Glutamatergic neuron (in vitro differentiated cells): ENCODE measurements at regions not wholly inside any gene's neighbourhood (a gene's known extent, or its start where the extent isn't known, plus 50 kb on each side); places are given as distances from the start of the nearest gene placed in this dataset. TPM values are rescaled to one million over a fixed set of nuclear protein-coding genes. Genes with fewer than 3 reads are reported as not detected.

Experiments
- DNase-seq: peaks from one replicate; pipeline ENCODE4 v3.0.0; 2022
- H3K27ac Mint-ChIP-seq: one replicate; pipeline ENCODE4 v1.8.0; 2020; ENCODE audit warnings: mild to moderate bottlenecking, mixed read lengths, inconsistent platforms; ENCODE audit not compliant: unreplicated experiment
- H3K27me3 Mint-ChIP-seq: one replicate; pipeline ENCODE4 v1.8.0; 2020; ENCODE audit warnings: mild to moderate bottlenecking, moderate library complexity, mixed read lengths, inconsistent platforms; ENCODE audit not compliant: unreplicated experiment
- H3K36me3 Mint-ChIP-seq: one replicate; pipeline ENCODE4 v1.8.0; 2020; ENCODE audit warnings: mild to moderate bottlenecking, mixed read lengths, inconsistent platforms; ENCODE audit not compliant: unreplicated experiment
- H3K4me1 Mint-ChIP-seq: one replicate; pipeline ENCODE4 v1.8.0; 2020; ENCODE audit warnings: mild to moderate bottlenecking, low read depth, mixed read lengths, inconsistent platforms; ENCODE audit not compliant: unreplicated experiment
- H3K4me3 Mint-ChIP-seq: one replicate; pipeline ENCODE4 v1.8.0; 2020; ENCODE audit warnings: mild to moderate bottlenecking, mixed read lengths, inconsistent platforms; ENCODE audit not compliant: unreplicated experiment
- H3K9me3 Mint-ChIP-seq: one replicate; pipeline ENCODE4 v1.8.0; 2020; ENCODE audit warnings: mild to moderate bottlenecking, moderate library complexity, mixed read lengths, inconsistent platforms; ENCODE audit not compliant: unreplicated experiment
- microRNA-seq: library from miRNA; unstranded; fragments of <30 nt; microRNA quantifications from one replicate; pipeline ENCODE4, GENCODE V29; 2020; ENCODE audit not compliant: unreplicated experiment
- TF ChIP-seq, protein P1 (sequence below): fragments of 200-600 bp; sonication (generic); IDR thresholded peaks from one replicate; pipeline ENCODE4 v1.5.0; 2021; ENCODE audit not compliant: partially characterized antibody, unreplicated experiment

DNA sequence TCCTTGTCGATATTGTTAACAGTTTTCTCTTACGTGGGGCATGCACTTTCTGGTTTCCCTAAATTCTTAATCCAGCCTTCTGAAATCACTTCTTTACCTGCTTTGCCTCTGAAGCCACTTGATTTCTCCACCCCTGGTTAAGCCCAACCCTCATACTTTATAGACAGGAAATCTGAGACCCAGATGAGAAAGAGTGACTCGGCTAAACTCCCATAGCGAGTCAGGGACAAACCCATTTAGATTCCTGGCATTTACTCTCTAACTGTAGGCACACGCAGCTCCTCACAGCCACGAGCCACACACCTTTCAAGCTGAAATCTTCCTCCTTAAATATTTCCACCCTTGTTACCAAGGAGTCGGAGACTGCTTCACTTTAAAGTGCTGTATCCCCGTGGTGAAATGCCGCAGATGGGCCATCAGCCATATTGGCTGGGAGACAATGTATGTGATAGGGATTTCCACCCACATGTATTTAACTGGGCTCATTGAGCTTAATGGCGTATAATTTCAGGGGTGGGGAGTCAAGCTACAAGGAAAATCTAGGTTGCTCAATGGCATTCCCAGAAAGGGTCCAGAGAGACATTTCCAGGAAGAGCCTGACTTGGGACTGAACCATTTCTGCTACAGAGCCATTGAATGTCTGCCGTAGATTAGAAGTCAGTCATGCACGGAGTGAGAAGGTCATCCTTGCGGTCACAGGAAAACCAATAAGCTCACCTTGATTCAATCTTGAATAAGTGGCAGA, 49.9 kb upstream of the GRK3 start:
- DNase-seq = no peak
- Mint-ChIP-seq H3K4me1 (peaks cover 4% of the 10 kb centered on the region), H3K27me3 (no peaks in the 10 kb centered on the region), H3K36me3 (no peaks in the 10 kb centered on the region), H3K27ac (no peak overlapping the region), H3K9me3 (no peaks in the 10 kb centered on the region), H3K4me3 (no peak overlapping the region)
- TF ChIP-seq, protein P1, sequence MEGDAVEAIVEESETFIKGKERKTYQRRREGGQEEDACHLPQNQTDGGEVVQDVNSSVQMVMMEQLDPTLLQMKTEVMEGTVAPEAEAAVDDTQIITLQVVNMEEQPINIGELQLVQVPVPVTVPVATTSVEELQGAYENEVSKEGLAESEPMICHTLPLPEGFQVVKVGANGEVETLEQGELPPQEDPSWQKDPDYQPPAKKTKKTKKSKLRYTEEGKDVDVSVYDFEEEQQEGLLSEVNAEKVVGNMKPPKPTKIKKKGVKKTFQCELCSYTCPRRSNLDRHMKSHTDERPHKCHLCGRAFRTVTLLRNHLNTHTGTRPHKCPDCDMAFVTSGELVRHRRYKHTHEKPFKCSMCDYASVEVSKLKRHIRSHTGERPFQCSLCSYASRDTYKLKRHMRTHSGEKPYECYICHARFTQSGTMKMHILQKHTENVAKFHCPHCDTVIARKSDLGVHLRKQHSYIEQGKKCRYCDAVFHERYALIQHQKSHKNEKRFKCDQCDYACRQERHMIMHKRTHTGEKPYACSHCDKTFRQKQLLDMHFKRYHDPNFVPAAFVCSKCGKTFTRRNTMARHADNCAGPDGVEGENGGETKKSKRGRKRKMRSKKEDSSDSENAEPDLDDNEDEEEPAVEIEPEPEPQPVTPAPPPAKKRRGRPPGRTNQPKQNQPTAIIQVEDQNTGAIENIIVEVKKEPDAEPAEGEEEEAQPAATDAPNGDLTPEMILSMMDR = no peak

Small RNA genes lying in the stretch of these regions (microRNA-seq; reads per million reads assigned to microRNA genes)
- gene MIR6817 = not detected
